GM23248 (cell line): ENCODE measurements at regions not wholly inside any gene's neighbourhood (a gene's known extent, or its start where the extent isn't known, plus 50 kb on each side); places are given as distances from the start of the nearest gene placed in this dataset.

Source experiments
- EZH2 ChIP-seq: fragments of 200-600 bp; sonication (generic); IDR thresholded peaks from 2 replicates; pipeline ENCODE4 v1.6.1; 2018; ENCODE audit warnings: antibody characterized with exemption, mild to moderate bottlenecking; ENCODE audit not compliant: insufficient read depth, poor library complexity, severe bottlenecking
- EZH2phosphoT487 ChIP-seq: fragments of 200-600 bp; sonication (generic); IDR thresholded peaks from 2 replicates; pipeline ENCODE4 v1.6.1; 2018; ENCODE audit warnings: antibody characterized with exemption, moderate library complexity, mild to moderate bottlenecking, low read depth; ENCODE audit not compliant: insufficient read depth

GRCh38 chr1:30339866-30340265 lies 383.5 kb downstream of the MATN1 start:
- TF ChIP-seq EZH2 (no peak), EZH2phosphoT487 (no peak)
